Stimulated activated naive CD8-positive, alpha-beta T cell treated with anti-CD3 and anti-CD28 coated beads, Interleukin-15, amount 100 ng/mL, for 72 hours (primary cell): ENCODE measurements at regions not wholly inside any gene's neighbourhood (a gene's known extent, or its start where the extent isn't known, plus 50 kb on each side); places are given as distances from the start of the nearest gene placed in this dataset.
A peak's percentile ranks its signal among the peaks of the same experiment; 100 is the strongest.
"Not testable (repeated sequence)": the region's sequence is repeated elsewhere in the genome, so short reads cannot be mapped to it uniquely, and the experiment has no call there.

Experiments used
- ATAC-seq: fragments of 150-1000 bp; cut with Tn5 transposase; 2 replicates; pipeline ENCODE4 v1.10.0; 2021; ENCODE audit warnings: mild to moderate bottlenecking, moderate library complexity
- DNase-seq, 2 donors: peaks; one replicate each; pipeline ENCODE4 v3.0.0; 2021 to 2022
- H3K27ac Mint-ChIP-seq, 2 donors: one replicate each; pipeline ENCODE4 v1.8.0; 2022; ENCODE audit warnings: mild to moderate bottlenecking in 2 of 2, mixed read lengths in 2 of 2, moderate library complexity in 2 of 2
- H3K27me3 Mint-ChIP-seq: one replicate; pipeline ENCODE4 v1.8.0; 2022; ENCODE audit warnings: mixed read lengths
- H3K4me1 Mint-ChIP-seq: one replicate; pipeline ENCODE4 v1.8.0; 2022; ENCODE audit warnings: mild to moderate bottlenecking, mixed read lengths
- H3K4me3 Mint-ChIP-seq, 2 donors: one replicate each; pipeline ENCODE4 v1.8.0; 2022; ENCODE audit warnings: mild to moderate bottlenecking in 2 of 2, mixed read lengths in 2 of 2, moderate library complexity in 1 of 2
- H3K9me3 Mint-ChIP-seq, 2 donors: one replicate each; pipeline ENCODE4 v1.8.0; 2022; ENCODE audit warnings: mixed read lengths in 2 of 2

DNA sequence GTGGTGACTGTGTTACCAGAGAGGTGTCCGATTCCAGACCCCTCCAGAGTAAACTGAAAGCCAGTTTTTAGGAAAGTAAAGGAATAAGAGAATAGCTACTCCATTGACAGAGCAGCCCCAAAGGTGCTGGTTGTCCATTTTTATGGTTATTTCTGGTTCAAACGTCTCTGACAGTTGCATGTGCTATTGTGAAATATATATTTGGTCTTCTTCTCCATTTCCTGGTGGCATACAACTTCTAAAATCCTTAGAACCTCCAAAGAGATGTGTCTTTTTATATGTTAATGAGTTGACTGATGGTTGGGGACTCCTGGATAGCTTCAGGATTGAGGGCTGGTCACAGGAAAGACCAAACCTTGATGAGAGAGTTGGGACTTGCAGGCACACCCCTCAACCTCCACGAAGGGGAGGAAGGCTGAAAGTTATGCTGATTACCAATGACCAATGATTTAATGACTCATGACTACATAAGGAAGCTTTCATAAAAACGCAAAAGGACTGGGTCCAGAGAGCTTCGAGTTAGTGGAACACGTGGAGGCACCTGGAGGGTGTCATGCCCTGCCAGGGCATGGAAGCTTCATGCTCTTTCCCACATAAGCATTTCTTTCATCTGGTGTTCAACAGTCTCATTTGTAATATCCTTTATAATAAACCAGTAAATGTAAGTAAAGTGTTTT is 100.7 kb downstream of the SLC16A1 start:
- H3K27ac Mint-ChIP-seq, result no peak overlapping the region
- H3K4me3 Mint-ChIP-seq, result peak overlapping the region; percentile 29 to 39
- ATAC-seq (no peak), DNase-seq (no peak)
- peaks cover 57% of the 10 kb centered on the region for H3K27me3 Mint-ChIP-seq
- no peaks in the 10 kb centered on the region for H3K9me3 Mint-ChIP-seq
- H3K4me1 Mint-ChIP-seq, result peaks cover 8% of the 10 kb centered on the region

GRCh38 chr1:112854368-112854984 is 101.5 kb downstream of the SLC16A1 start:
- Mint-ChIP-seq H3K4me3 (peak overlapping the region in 1 of 2 donors; percentile 67), H3K4me1 (peaks cover 15% of the 10 kb centered on the region), H3K27me3 (peaks cover 65% of the 10 kb centered on the region)
- H3K27ac Mint-ChIP-seq, H3K9me3 Mint-ChIP-seq, ATAC-seq: not testable (repeated sequence)
- DNase-seq, result peak in 1 of 2 donors; percentile 8

DNA sequence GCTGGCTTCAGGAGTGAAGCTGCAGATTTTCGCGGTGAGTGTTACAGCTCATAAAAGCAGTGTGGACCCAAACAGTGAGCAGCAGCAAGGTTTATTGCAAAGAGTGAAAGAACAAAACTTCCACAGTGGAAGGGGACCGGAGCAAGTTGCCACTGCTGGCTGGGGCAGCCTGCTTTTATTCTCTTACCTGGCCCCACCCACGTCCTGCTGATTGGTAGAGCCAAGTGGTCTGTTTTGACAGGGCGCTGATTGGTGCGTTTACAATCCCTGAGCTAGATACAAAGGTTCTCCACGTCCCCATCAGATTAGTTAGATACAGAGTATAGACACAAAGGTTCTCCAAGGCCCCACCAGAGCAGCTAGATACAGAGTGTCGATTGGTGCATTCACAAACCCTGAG is 102.1 kb downstream of the SLC16A1 start:
- peak overlapping the region in 1 of 2 donors; percentile 67 for H3K4me3 Mint-ChIP-seq
- not testable (repeated sequence) for DNase-seq, H3K9me3 Mint-ChIP-seq, ATAC-seq, H3K27ac Mint-ChIP-seq
- peaks cover 71% of the 10 kb centered on the region for H3K27me3 Mint-ChIP-seq
- H3K4me1 Mint-ChIP-seq, result peaks cover 21% of the 10 kb centered on the region

GRCh38 chr1:112852934-112853333 is 103.1 kb downstream of the SLC16A1 start:
- Mint-ChIP-seq H3K27me3 (peaks cover 80% of the 10 kb centered on the region), H3K4me3 (no peak overlapping the region), H3K4me1 (peaks cover 22% of the 10 kb centered on the region), H3K9me3 (no peaks in the 10 kb centered on the region), H3K27ac (no peak overlapping the region)
- ATAC-seq (no peak), DNase-seq (no peak)

- DNase-seq (no peak), ATAC-seq (no peak)
- Mint-ChIP-seq H3K9me3 (no peaks in the 10 kb centered on the region), H3K4me1 (peaks cover 22% of the 10 kb centered on the region), H3K4me3 (no peak overlapping the region), H3K27me3 (peaks cover 76% of the 10 kb centered on the region), H3K27ac (no peak overlapping the region)
These were observed 103.7 kb downstream of the SLC16A1 start for GRCh38 chr1:112852276-112852675.

- H3K9me3 Mint-ChIP-seq, result no peaks in the 10 kb centered on the region
- no peak for ATAC-seq
- peak overlapping the region; percentile 44 to 70 for H3K4me3 Mint-ChIP-seq
- H3K27me3 Mint-ChIP-seq, result peaks cover 66% of the 10 kb centered on the region
- peaks cover 19% of the 10 kb centered on the region for H3K4me1 Mint-ChIP-seq
- peak overlapping the region in 1 of 2 donors; percentile 72 for H3K27ac Mint-ChIP-seq
- no peak for DNase-seq
These were observed 105.8 kb downstream of the SLC16A1 start for GRCh38 chr1:112850034-112850757.

GRCh38 chr1:112849425-112850033 is 106.5 kb downstream of the SLC16A1 start:
- ATAC-seq (peak; percentile 39), DNase-seq (peak in 1 of 2 donors; percentile 15)
- H3K9me3 Mint-ChIP-seq, result no peaks in the 10 kb centered on the region
- peak overlapping the region; percentile 44 to 70 for H3K4me3 Mint-ChIP-seq
- H3K4me1 Mint-ChIP-seq, result peaks cover 14% of the 10 kb centered on the region
- peaks cover 59% of the 10 kb centered on the region for H3K27me3 Mint-ChIP-seq
- H3K27ac Mint-ChIP-seq, result peak overlapping the region in 1 of 2 donors; percentile 72

DNA sequence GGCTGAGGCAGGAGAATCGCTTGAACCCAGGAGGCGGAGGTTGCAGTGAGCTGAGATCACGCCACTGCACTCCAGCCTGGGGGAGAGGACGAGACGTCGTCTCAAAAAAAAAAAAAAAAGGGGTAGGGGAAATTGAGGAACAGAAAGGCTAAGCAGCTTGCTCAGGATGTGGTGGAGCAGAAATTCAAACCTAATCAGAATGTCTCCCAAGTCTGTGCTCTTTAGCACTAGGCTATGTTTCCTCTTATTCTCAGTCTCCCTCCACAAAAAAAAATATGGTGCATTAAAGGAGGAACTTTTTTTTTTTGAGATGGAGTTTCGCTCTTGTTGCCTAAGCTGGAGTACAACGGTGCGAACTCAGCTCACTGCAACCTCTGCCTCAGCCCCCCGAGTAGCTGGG is 114.2 kb downstream of the SLC16A1 start:
- ATAC-seq (no peak), DNase-seq (no peak)
- Mint-ChIP-seq H3K4me3 (no peak overlapping the region), H3K4me1 (peaks cover 13% of the 10 kb centered on the region), H3K9me3 (no peaks in the 10 kb centered on the region), H3K27ac (no peak overlapping the region), H3K27me3 (peaks cover 29% of the 10 kb centered on the region)

DNA sequence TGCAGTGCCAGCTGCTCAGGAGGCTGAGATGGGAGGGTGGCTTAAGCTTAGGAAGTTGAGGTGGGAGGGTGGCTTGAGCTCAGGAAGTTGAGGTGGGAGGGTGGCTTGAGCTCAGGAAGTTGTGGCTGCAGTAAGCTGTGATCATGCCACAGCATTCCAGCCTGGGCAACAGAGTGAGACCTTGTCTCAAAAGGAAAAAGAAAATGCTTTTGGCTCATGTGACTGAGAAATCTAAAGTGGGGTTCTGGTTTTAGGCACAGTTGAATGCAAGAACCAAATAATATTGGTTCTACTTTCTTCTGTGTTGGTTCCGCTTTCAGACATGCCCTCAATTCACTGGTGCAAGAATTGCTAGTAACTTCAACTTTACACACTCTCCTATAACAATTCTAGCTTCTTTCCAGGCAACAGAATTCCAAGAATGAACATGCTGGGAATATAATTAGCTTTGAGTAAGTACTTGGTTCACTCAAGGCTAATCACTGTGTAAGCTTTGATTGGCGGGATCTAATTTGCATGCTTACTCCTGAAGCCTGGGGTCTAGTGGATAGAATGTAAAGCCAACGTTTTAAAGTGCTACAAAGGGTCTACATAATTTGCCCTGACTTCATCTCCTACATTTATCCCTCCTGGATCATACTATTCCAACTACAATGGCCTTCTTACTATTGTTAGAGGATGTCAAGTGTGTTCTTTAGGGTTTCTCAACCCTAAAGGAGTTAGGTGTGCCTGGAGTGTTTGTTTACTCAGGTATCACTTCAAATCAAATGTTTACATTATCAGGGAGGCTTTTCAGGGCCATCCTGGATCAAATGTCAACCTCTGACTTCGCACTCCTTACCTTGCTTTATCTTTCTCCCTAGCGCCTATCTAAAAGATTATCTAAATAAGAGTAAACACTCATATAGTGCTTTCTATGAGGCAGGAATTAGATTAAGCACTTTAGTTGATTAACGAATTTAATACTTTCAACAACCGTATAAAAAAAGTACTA is 115.1 kb downstream of the SLC16A1 start:
- Mint-ChIP-seq H3K9me3 (no peaks in the 10 kb centered on the region), H3K27ac (no peak overlapping the region), H3K27me3 (peaks cover 29% of the 10 kb centered on the region), H3K4me3 (no peak overlapping the region), H3K4me1 (peaks cover 13% of the 10 kb centered on the region)
- DNase-seq (no peak), ATAC-seq (no peak)

GRCh38 chr1:112836642-112837041 is 119.4 kb downstream of the SLC16A1 start:
- peaks cover 16% of the 10 kb centered on the region for H3K27me3 Mint-ChIP-seq
- no peaks in the 10 kb centered on the region for H3K9me3 Mint-ChIP-seq
- H3K4me1 Mint-ChIP-seq, result peaks cover 13% of the 10 kb centered on the region
- DNase-seq, result no peak
- ATAC-seq, result no peak
- no peak overlapping the region for H3K4me3 Mint-ChIP-seq
- no peak overlapping the region for H3K27ac Mint-ChIP-seq

- Mint-ChIP-seq H3K4me3 (no peak overlapping the region), H3K27ac (no peak overlapping the region), H3K27me3 (peaks cover 8% of the 10 kb centered on the region), H3K4me1 (no peaks in the 10 kb centered on the region), H3K9me3 (no peaks in the 10 kb centered on the region)
- ATAC-seq (no peak), DNase-seq (no peak)
These were observed 118.7 kb upstream of the PPM1J start for GRCh38 chr1:112833806-112834205.

GRCh38 chr1:112832259-112832658 is 117.1 kb upstream of the PPM1J start:
- H3K27me3 Mint-ChIP-seq, H3K27ac Mint-ChIP-seq, DNase-seq, H3K4me3 Mint-ChIP-seq, H3K9me3 Mint-ChIP-seq, ATAC-seq, H3K4me1 Mint-ChIP-seq: not testable (repeated sequence)

GRCh38 chr1:112829691-112830090 is 114.6 kb upstream of the PPM1J start:
- H3K4me3 Mint-ChIP-seq, H3K27me3 Mint-ChIP-seq, H3K27ac Mint-ChIP-seq, DNase-seq, H3K9me3 Mint-ChIP-seq, ATAC-seq, H3K4me1 Mint-ChIP-seq: not testable (repeated sequence)

DNA sequence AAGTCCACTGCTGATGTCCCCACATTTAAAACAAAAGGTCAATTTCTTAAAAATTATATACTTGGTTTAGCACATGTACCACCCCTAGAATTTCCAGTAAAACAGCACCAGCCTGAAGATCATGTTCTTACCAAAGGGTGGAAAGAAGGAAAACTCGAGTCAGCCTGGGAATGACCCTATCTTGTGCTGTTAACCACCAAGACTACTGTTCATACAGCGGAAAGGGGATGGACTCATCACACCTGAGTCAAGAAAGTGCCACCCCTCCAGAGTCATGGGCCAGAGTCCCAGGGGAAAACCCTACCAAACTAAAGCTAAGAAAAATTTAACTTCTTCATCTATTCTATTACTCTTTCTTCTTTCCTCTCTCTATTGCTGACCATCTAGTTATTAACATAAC is 113.6 kb upstream of the PPM1J start:
- no peaks in the 10 kb centered on the region for H3K4me1 Mint-ChIP-seq
- no peak overlapping the region for H3K4me3 Mint-ChIP-seq
- H3K27ac Mint-ChIP-seq, result no peak overlapping the region
- DNase-seq (no peak), ATAC-seq (no peak)
- no peaks in the 10 kb centered on the region for H3K9me3 Mint-ChIP-seq
- peaks cover 8% of the 10 kb centered on the region for H3K27me3 Mint-ChIP-seq

GRCh38 chr1:112827391-112827790 is 112.3 kb upstream of the PPM1J start:
- H3K27me3 Mint-ChIP-seq, DNase-seq, H3K4me1 Mint-ChIP-seq, H3K9me3 Mint-ChIP-seq, H3K4me3 Mint-ChIP-seq, ATAC-seq: not testable (repeated sequence)
- H3K27ac Mint-ChIP-seq, result peak overlapping the region in 1 of 2 donors; percentile 80
